ENCODE measurements at regions not wholly inside any gene's neighbourhood (a gene's known extent, or its start where the extent isn't known, plus 50 kb on each side); places are given as distances from the start of the nearest gene placed in this dataset.

- Mint-ChIP-seq H3K4me1 (ENCODE audit: low read depth) (no peaks in the 10 kb centered on the region), H3K27me3 (ENCODE audit: insufficient read depth) (no peaks in the 10 kb centered on the region), H3K9me3 (peaks cover 14% of the 10 kb centered on the region), H3K27ac (no peak overlapping the region), H3K4me3 (no peak overlapping the region), H3K36me3 (ENCODE audit: low read depth) (no peaks in the 10 kb centered on the region)
- TF ChIP-seq CTCF (IDR thresholded peaks at IDR 0.05): no peak
- DNase-seq: no peak
Measured at GRCh38 chr13:63092456-63092855, 1676.8 kb upstream of the PCDH20 start.

- H3K4me3 Mint-ChIP-seq: no peak overlapping the region
Measured at GRCh38 chr13:63090524-63090923, 1674.9 kb upstream of the PCDH20 start.

GRCh38 chr13:63088226-63088625 is 1672.6 kb upstream of the PCDH20 start:
- H3K27ac Mint-ChIP-seq: no peak overlapping the region
- no peak overlapping the region for H3K4me3 Mint-ChIP-seq
- no peaks in the 10 kb centered on the region for H3K4me1 Mint-ChIP-seq (ENCODE audit: low read depth)
- no peaks in the 10 kb centered on the region for H3K27me3 Mint-ChIP-seq (ENCODE audit: insufficient read depth)
- no peak for TF ChIP-seq CTCF (IDR thresholded peaks at IDR 0.05)
- DNase-seq: no peak
- no peaks in the 10 kb centered on the region for H3K36me3 Mint-ChIP-seq (ENCODE audit: low read depth)
- peaks cover 22% of the 10 kb centered on the region for H3K9me3 Mint-ChIP-seq

More at GRCh38 chr13:63090524-63090923, 1674.9 kb upstream of the PCDH20 start:
- Mint-ChIP-seq H3K4me1 (ENCODE audit: low read depth) (no peaks in the 10 kb centered on the region), H3K27ac (no peak overlapping the region), H3K27me3 (ENCODE audit: insufficient read depth) (no peaks in the 10 kb centered on the region), H3K36me3 (ENCODE audit: low read depth) (no peaks in the 10 kb centered on the region), H3K9me3 (peaks cover 12% of the 10 kb centered on the region)
- no peak for TF ChIP-seq CTCF (IDR thresholded peaks at IDR 0.05)
- DNase-seq: no peak

GRCh38 chr13:63086286-63086685 is 1670.6 kb upstream of the PCDH20 start:
- peaks cover 25% of the 10 kb centered on the region for H3K9me3 Mint-ChIP-seq
- H3K36me3 Mint-ChIP-seq (ENCODE audit: low read depth): no peaks in the 10 kb centered on the region
- TF ChIP-seq CTCF (IDR thresholded peaks at IDR 0.05): no peak
- no peaks in the 10 kb centered on the region for H3K27me3 Mint-ChIP-seq (ENCODE audit: insufficient read depth)
- no peak overlapping the region for H3K27ac Mint-ChIP-seq
- DNase-seq: no peak
- H3K4me3 Mint-ChIP-seq: no peak overlapping the region
- H3K4me1 Mint-ChIP-seq (ENCODE audit: low read depth): no peaks in the 10 kb centered on the region

- peaks cover 28% of the 10 kb centered on the region for H3K9me3 Mint-ChIP-seq
- no peaks in the 10 kb centered on the region for H3K27me3 Mint-ChIP-seq (ENCODE audit: insufficient read depth)
- no peaks in the 10 kb centered on the region for H3K36me3 Mint-ChIP-seq (ENCODE audit: low read depth)
- no peak overlapping the region for H3K4me3 Mint-ChIP-seq
- DNase-seq: no peak
- H3K27ac Mint-ChIP-seq: no peak overlapping the region
- no peaks in the 10 kb centered on the region for H3K4me1 Mint-ChIP-seq (ENCODE audit: low read depth)
- no peak for TF ChIP-seq CTCF (IDR thresholded peaks at IDR 0.05)
Measured at GRCh38 chr13:63085851-63086250, 1670.2 kb upstream of the PCDH20 start.

GRCh38 chr13:63081400-63082014 is 1665.9 kb upstream of the PCDH20 start:
- H3K4me3 Mint-ChIP-seq: no peak overlapping the region
- no peak for TF ChIP-seq CTCF (IDR thresholded peaks at IDR 0.05)
- H3K4me1 Mint-ChIP-seq (ENCODE audit: low read depth): no peaks in the 10 kb centered on the region
- no peaks in the 10 kb centered on the region for H3K27me3 Mint-ChIP-seq (ENCODE audit: insufficient read depth)
- H3K27ac Mint-ChIP-seq: no peak overlapping the region
- H3K36me3 Mint-ChIP-seq (ENCODE audit: low read depth): no peaks in the 10 kb centered on the region
- no peak for DNase-seq
- peaks cover 37% of the 10 kb centered on the region for H3K9me3 Mint-ChIP-seq
